Calu3 (cell line): ENCODE measurements at regions not wholly inside any gene's neighbourhood (a gene's known extent, or its start where the extent isn't known, plus 50 kb on each side); places are given as distances from the start of the nearest gene placed in this dataset.

Experiments
- BruUV-seq: library from RNA; stranded (reverse); fragments of 400-500 nt; replicated peaks from 2 replicates; lab custom pipeline; 2021; lab: Mats Ljungman, UMichigan
- CTCF ChIA-PET: fragments of 300-600 bp; sonication (Branson Sonifier 250); formaldehyde crosslinking; loops from one replicate; lab custom pipeline; 2022; ENCODE audit warnings: antibody characterized with exemption; lab: Charles Lee
- DNase-seq: peaks from one replicate; pipeline ENCODE4 v3.0.0; 2022
- H3K27ac Mint-ChIP-seq: one replicate; pipeline ENCODE4 v1.8.0; 2022; ENCODE audit warnings: mixed read lengths; ENCODE audit not compliant: unreplicated experiment
- H3K27me3 Mint-ChIP-seq: one replicate; pipeline ENCODE4 v1.8.0; 2022; ENCODE audit warnings: mixed read lengths; ENCODE audit not compliant: unreplicated experiment
- H3K36me3 Mint-ChIP-seq: one replicate; pipeline ENCODE4 v1.8.0; 2022; ENCODE audit warnings: mild to moderate bottlenecking, moderate library complexity, mixed read lengths; ENCODE audit not compliant: insufficient read depth, unreplicated experiment
- H3K4me1 Mint-ChIP-seq: one replicate; pipeline ENCODE4 v1.8.0; 2022; ENCODE audit warnings: mild to moderate bottlenecking, low read depth, mixed read lengths; ENCODE audit not compliant: unreplicated experiment
- H3K4me3 Mint-ChIP-seq: one replicate; pipeline ENCODE4 v1.8.0; 2022; ENCODE audit warnings: mild to moderate bottlenecking, low read depth, moderate library complexity, mixed read lengths; ENCODE audit not compliant: unreplicated experiment
- H3K9me3 Mint-ChIP-seq: one replicate; pipeline ENCODE4 v1.8.0; 2022; ENCODE audit warnings: low read depth, mixed read lengths; ENCODE audit not compliant: unreplicated experiment
- intact Hi-C: fragments of 100-400 bp; cut with micrococcal nuclease; formaldehyde crosslinking; loops from one replicate; pipeline ENCODE4 v1.10.0; 2022; ENCODE audit not compliant: unreplicated experiment
- TF ChIP-seq, protein P1 (sequence below): fragments of 200-600 bp; IDR thresholded peaks from one replicate; pipeline ENCODE4 v1.8.0; 2022; ENCODE audit warnings: antibody characterized with exemption; ENCODE audit not compliant: unreplicated experiment

DNA sequence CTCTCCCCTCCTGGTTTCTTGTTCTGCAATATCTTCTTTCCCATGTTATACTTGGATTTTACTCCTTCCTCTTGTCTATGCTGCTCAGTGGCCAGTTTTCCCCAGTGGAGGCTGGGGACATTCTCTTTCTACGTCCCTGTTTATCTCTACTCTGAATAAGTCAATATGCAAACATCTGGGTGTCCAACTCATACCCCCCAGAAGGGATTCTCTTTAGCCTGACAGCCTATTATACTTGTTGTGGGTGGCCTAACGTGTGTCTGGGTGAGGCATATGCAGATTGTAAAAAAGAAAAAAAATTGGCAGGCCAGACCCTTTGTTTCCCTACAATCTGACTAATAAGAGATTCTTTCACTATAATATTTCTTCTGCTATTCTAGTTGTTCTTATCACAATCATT is 134.2 kb upstream of the MAF start:
- no peak for DNase-seq
- peaks cover 8% of the 10 kb centered on the region for H3K9me3 Mint-ChIP-seq
- H3K27me3 Mint-ChIP-seq: peaks cover 64% of the 10 kb centered on the region
- no TSS peak for BruUV-seq
- CTCF ChIA-PET: no interaction called here
- H3K27ac Mint-ChIP-seq: no peak overlapping the region
- H3K4me1 Mint-ChIP-seq: no peaks in the 10 kb centered on the region
- intact Hi-C loops: no loop called here
- no peaks in the 10 kb centered on the region for H3K36me3 Mint-ChIP-seq
- TF ChIP-seq, protein P1, sequence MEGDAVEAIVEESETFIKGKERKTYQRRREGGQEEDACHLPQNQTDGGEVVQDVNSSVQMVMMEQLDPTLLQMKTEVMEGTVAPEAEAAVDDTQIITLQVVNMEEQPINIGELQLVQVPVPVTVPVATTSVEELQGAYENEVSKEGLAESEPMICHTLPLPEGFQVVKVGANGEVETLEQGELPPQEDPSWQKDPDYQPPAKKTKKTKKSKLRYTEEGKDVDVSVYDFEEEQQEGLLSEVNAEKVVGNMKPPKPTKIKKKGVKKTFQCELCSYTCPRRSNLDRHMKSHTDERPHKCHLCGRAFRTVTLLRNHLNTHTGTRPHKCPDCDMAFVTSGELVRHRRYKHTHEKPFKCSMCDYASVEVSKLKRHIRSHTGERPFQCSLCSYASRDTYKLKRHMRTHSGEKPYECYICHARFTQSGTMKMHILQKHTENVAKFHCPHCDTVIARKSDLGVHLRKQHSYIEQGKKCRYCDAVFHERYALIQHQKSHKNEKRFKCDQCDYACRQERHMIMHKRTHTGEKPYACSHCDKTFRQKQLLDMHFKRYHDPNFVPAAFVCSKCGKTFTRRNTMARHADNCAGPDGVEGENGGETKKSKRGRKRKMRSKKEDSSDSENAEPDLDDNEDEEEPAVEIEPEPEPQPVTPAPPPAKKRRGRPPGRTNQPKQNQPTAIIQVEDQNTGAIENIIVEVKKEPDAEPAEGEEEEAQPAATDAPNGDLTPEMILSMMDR: no peak
- no peak overlapping the region for H3K4me3 Mint-ChIP-seq

DNA sequence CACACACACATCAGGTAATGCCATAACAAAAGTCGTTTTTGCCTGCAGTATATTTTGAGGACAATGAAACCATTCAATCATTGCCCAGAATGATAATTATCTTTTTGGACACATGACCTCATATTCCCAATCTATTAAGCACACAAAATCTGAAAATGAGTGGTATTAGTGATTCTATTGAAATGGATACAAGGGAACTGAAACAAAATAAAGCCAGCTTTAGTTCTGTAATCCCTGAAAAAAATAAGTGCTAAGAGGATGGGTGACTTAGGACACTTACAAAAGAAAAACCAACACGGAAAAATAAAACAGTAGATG is 128.3 kb upstream of the MAF start:
- TF ChIP-seq, protein P1: no peak
- DNase-seq: no peak
- H3K27me3 Mint-ChIP-seq: peaks cover 32% of the 10 kb centered on the region
- peaks cover 8% of the 10 kb centered on the region for H3K9me3 Mint-ChIP-seq
- intact Hi-C loops: no loop called here
- H3K27ac Mint-ChIP-seq: no peak overlapping the region
- no peak overlapping the region for H3K4me3 Mint-ChIP-seq
- CTCF ChIA-PET: no interaction called here
- no TSS peak for BruUV-seq
- H3K4me1 Mint-ChIP-seq: no peaks in the 10 kb centered on the region
- H3K36me3 Mint-ChIP-seq: no peaks in the 10 kb centered on the region

DNA sequence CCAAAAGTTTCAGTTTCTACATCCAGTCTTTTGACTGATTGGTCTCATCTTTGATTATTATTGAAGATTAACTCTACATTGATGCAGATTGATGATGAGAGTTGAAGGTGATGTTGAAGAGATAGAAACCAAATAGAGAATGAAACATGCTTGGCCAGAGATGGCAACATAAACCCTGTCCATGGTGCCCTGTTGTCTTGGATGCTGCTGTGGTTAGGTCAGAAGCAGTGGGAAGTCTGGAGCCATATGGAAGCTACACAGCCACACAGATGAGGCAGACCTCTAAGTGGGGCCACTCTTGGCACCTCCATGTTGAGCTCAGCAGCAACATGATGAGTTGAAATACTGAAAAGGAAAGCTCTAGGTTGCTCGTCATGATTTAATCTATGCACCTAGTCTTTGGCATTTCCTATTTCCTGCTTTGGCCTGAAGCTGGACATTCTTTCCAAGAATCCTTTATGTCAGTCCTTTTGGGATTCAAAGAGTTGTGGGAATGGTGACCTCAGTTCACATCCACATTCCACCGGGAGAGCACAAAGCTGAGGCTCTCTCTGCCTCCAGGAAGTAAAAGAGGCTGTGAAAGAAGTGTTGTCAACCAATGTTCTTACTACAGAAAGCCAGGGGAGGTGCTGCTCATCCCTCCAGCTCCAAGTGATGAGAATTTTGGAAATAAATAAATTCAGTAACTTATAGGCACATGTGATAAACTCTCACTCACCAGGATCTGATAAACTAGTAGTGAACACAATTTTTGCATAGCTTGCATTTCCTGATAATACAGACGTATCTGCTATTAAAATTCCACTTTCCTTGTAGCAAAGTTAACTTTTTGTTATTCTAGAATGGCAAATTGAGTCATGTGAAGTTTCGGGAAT is 127.7 kb upstream of the MAF start:
- Mint-ChIP-seq H3K4me3 (no peak overlapping the region), H3K27ac (no peak overlapping the region), H3K36me3 (no peaks in the 10 kb centered on the region), H3K27me3 (peaks cover 30% of the 10 kb centered on the region), H3K9me3 (peaks cover 8% of the 10 kb centered on the region), H3K4me1 (no peaks in the 10 kb centered on the region)
- intact Hi-C loops: no loop called here
- no peak for DNase-seq
- TF ChIP-seq, protein P1: no peak
- no TSS peak for BruUV-seq
- CTCF ChIA-PET: no interaction called here

DNA sequence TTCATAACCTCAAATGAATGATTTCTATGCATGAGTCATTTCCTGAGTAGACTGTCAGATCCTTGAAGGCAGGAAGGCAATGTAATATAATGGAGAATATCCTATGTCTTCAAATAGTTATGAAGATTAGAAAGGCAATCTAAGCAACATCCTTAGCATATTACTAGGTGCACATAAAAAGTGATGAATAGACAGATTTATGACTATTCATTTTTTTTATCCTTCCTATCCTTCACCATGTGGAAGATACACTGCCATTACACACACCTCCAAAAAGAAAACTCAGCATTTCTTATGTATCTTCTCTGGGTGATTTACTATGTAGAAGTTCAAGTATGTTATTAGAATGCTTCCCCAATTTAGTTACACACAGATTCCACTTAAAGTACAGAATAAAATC is 126.4 kb upstream of the MAF start:
- H3K9me3 Mint-ChIP-seq: peaks cover 8% of the 10 kb centered on the region
- H3K4me1 Mint-ChIP-seq: no peaks in the 10 kb centered on the region
- TF ChIP-seq, protein P1: no peak
- H3K27ac Mint-ChIP-seq: no peak overlapping the region
- CTCF ChIA-PET: no interaction called here
- DNase-seq: no peak
- intact Hi-C loops: no loop called here
- no TSS peak for BruUV-seq
- H3K4me3 Mint-ChIP-seq: no peak overlapping the region
- peaks cover 25% of the 10 kb centered on the region for H3K27me3 Mint-ChIP-seq
- no peaks in the 10 kb centered on the region for H3K36me3 Mint-ChIP-seq
